ENCODE measurements at regions not wholly inside any gene's neighbourhood (a gene's known extent, or its start where the extent isn't known, plus 50 kb on each side); places are given as distances from the start of the nearest gene placed in this dataset.

DNA sequence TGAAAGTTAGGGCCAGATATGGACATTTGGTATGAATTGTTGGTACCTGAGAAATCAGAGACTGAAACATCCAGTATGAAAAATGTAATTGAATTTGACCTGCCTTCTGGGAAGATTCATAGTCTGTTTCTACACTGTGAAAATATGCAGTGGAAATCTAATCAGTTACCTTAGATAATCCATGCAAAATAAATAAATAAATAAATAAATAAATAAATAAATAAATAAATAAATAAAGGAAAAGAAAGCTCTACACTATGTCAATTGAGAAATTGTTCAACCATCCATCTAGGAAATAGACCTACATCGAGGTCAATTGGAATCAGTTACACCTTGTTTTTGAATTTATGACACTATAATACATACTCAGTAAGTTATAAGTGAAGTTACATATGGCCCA lies 252.3 kb downstream of the VGLL3 start:
- no peak overlapping the region for H3K27ac ChIP-seq
- intact Hi-C loops (cut with DNase I), result no loop called here
- no peaks in the 10 kb centered on the region for H3K9me3 ChIP-seq
- H3K4me3 ChIP-seq (replicated peaks in 1 of 3), result no peak overlapping the region
- WGBS, 2 donors, result 92 to 95% methylated on average over 1 of the region's 1 CpG
- H3K36me3 ChIP-seq, result no peaks in the 10 kb centered on the region
- no peak for DNase-seq
- TF ChIP-seq POLR2A (IDR thresholded peaks at IDR 0.05), result no peak
- TF ChIP-seq, protein P1, sequence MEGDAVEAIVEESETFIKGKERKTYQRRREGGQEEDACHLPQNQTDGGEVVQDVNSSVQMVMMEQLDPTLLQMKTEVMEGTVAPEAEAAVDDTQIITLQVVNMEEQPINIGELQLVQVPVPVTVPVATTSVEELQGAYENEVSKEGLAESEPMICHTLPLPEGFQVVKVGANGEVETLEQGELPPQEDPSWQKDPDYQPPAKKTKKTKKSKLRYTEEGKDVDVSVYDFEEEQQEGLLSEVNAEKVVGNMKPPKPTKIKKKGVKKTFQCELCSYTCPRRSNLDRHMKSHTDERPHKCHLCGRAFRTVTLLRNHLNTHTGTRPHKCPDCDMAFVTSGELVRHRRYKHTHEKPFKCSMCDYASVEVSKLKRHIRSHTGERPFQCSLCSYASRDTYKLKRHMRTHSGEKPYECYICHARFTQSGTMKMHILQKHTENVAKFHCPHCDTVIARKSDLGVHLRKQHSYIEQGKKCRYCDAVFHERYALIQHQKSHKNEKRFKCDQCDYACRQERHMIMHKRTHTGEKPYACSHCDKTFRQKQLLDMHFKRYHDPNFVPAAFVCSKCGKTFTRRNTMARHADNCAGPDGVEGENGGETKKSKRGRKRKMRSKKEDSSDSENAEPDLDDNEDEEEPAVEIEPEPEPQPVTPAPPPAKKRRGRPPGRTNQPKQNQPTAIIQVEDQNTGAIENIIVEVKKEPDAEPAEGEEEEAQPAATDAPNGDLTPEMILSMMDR (IDR thresholded peaks at IDR 0.05), result no peak
- no peaks in the 10 kb centered on the region for H3K4me1 ChIP-seq
- no peaks in the 10 kb centered on the region for H3K27me3 ChIP-seq

DNA sequence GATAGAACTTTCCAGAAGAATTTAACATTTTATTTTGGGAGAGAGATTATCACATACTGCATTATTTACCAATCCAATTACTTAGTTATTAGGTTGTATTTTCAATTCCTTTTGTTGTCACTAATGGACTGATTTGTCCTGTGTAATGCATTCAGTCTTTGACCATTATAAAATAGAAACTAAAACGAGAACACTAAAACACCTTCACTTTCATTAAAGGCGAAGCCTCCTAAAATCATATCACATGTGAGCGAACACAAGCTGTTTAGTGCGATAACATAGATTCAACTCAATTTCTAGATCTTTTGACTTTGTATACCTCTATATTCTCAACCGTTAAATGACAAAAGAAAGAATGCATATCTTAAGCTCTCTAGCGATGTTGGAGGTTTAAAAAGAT lies 253.4 kb downstream of the VGLL3 start:
- no peak overlapping the region for H3K27ac ChIP-seq
- intact Hi-C loops (cut with DNase I), result no loop called here
- no peak overlapping the region for H3K4me3 ChIP-seq (replicated peaks in 1 of 3)
- DNase-seq, result no peak
- H3K36me3 ChIP-seq, result no peaks in the 10 kb centered on the region
- TF ChIP-seq, protein P1 (IDR thresholded peaks at IDR 0.05), result no peak
- no peak for TF ChIP-seq POLR2A (IDR thresholded peaks at IDR 0.05)
- no peaks in the 10 kb centered on the region for H3K27me3 ChIP-seq
- H3K4me1 ChIP-seq, result no peaks in the 10 kb centered on the region
- H3K9me3 ChIP-seq, result no peaks in the 10 kb centered on the region
- WGBS, 2 donors, result 86 to 90% methylated on average over 6 of the region's 6 CpGs

DNA sequence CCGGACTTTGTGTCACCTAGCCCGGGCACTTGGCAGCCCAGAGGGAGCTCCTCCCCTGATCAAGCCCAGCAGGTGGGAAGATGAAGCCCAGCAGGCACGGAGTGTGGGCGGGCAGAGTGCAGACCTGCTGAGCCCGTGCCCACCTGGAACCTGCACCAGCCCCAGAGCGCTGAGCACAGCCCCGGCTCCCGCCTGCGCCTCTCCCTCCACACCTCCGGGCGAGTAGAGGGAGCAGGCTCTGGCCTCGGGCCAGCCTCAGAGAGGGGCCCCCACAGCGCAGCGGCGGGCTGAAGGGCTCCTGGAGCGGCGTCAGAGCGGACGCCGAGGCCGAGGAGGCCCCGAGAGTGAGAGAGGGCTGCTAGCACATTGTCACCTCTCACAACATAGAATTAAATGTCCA lies 257.7 kb downstream of the VGLL3 start:
- Histone ChIP-seq H3K27me3 (no peaks in the 10 kb centered on the region), H3K27ac (no peak overlapping the region), H3K4me1 (no peaks in the 10 kb centered on the region), H3K9me3 (no peaks in the 10 kb centered on the region), H3K4me3 (replicated peaks in 1 of 3) (no peak overlapping the region), H3K36me3 (no peaks in the 10 kb centered on the region)
- no peak for TF ChIP-seq POLR2A (IDR thresholded peaks at IDR 0.05)
- TF ChIP-seq, protein P1 (IDR thresholded peaks at IDR 0.05), result no peak
- intact Hi-C loops (cut with DNase I), result no loop called here
- DNase-seq, result no peak
- 88 to 91% methylated on average over 21 to 22 of the region's 22 CpGs for WGBS, 2 donors

DNA sequence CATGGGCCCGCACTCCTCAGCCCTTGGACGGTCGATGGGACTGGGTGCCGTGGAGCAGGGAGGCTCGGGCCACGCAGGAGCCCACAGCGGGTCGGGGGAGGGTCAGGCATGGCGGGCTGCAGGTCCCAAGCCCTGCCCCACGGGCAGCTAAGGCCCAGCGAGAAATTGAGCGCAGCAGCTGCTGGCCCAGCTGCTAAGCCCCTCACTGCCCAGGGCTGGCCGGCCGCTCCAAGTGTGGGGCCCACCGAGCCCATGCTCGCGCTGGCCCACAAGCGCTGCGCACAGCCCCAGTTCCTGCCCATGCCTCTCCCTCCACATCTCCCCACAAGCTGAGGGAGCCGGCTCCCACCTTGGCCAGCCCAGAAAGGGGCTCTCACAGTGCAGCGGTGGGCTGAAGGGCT lies 259.4 kb downstream of the VGLL3 start:
- no peaks in the 10 kb centered on the region for H3K9me3 ChIP-seq
- no peak overlapping the region for H3K27ac ChIP-seq
- TF ChIP-seq, protein P1 (IDR thresholded peaks at IDR 0.05), result no peak
- intact Hi-C loops (cut with DNase I), result no loop called here
- no peaks in the 10 kb centered on the region for H3K27me3 ChIP-seq
- H3K4me3 ChIP-seq (replicated peaks in 1 of 3), result no peak overlapping the region
- DNase-seq, result no peak
- no peaks in the 10 kb centered on the region for H3K4me1 ChIP-seq
- H3K36me3 ChIP-seq, result no peaks in the 10 kb centered on the region
- 90 to 93% methylated on average over 2 to 9 of the region's 21 CpGs for WGBS, 2 donors

DNA sequence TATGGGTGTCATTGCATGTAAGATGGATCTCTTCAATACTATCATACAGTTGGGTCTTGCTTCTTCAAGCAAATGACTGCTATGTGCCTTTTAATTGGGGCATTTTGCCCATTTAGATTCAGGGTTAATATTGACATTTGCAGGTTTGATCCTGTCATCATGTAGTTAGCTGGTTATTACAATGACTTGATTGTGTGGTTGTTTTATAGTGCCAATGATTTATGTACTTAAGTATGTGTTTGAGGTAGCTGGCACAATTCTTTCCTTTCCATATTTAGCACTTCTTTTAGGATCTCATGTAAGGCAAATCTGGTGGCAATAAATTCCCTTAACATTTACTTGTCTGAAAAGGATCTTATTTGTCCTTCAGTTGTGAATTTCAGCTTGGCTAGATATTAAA lies 267.5 kb downstream of the VGLL3 start:
- Histone ChIP-seq H3K4me1 (no peaks in the 10 kb centered on the region), H3K27me3 (no peaks in the 10 kb centered on the region), H3K4me3 (replicated peaks in 1 of 3) (no peak overlapping the region), H3K36me3 (no peaks in the 10 kb centered on the region), H3K27ac (no peak overlapping the region), H3K9me3 (no peaks in the 10 kb centered on the region)
- DNase-seq, result no peak
- intact Hi-C loops (cut with DNase I), result no loop called here
- no peak for TF ChIP-seq POLR2A (IDR thresholded peaks at IDR 0.05)
- TF ChIP-seq, protein P1 (IDR thresholded peaks at IDR 0.05), result no peak

Data from thyroid gland (tissue), 4 donors.